BE2C (cell line): ENCODE measurements at regions not wholly inside any gene's neighbourhood (a gene's known extent, or its start where the extent isn't known, plus 50 kb on each side); places are given as distances from the start of the nearest gene placed in this dataset.

Experiments
- DNase-seq: peaks from one replicate; pipeline ENCODE4 v3.0.0-alpha.2; 2020
- H3K27me3 ChIP-seq: fragments of 250-450 bp; sonication (Bioruptor Pico); 2 replicates; pipeline ENCODE4 v1.5.1; 2020; ENCODE audit warnings: mild to moderate bottlenecking
- H3K36me3 ChIP-seq: fragments of 250-450 bp; sonication (Bioruptor Pico); 2 replicates; pipeline ENCODE4 v1.5.1; 2020; ENCODE audit warnings: mild to moderate bottlenecking
- H3K4me1 ChIP-seq: fragments of 250-450 bp; sonication (Bioruptor Pico); 2 replicates; pipeline ENCODE4 v1.5.1; 2020
- H3K4me3 ChIP-seq: 2 replicates; pipeline ENCODE4 v1.5.1; 2011; ENCODE audit warnings: low read depth, low read length
- H3K9me3 ChIP-seq: fragments of 250-450 bp; sonication (Bioruptor Pico); 2 replicates; pipeline ENCODE4 v1.5.1; 2020
- CTCF ChIP-seq: IDR thresholded peaks from 2 replicates; pipeline ENCODE4 v1.5.1; 2012; ENCODE audit warnings: mild to moderate bottlenecking, low read depth, low read length

- DNase-seq = no peak
- H3K27me3 ChIP-seq = no peaks in the 10 kb centered on the region
- no peaks in the 10 kb centered on the region for H3K9me3 ChIP-seq
- H3K4me3 ChIP-seq = no peak overlapping the region
- no peak for TF ChIP-seq CTCF
- H3K36me3 ChIP-seq = no peaks in the 10 kb centered on the region
- peaks cover 11% of the 10 kb centered on the region for H3K4me1 ChIP-seq
Observed at GRCh38 chr6:21952367-21952766, 344.5 kb downstream of the PRL start.

- Histone ChIP-seq H3K4me3 (no peak overlapping the region), H3K4me1 (peaks cover 11% of the 10 kb centered on the region), H3K9me3 (no peaks in the 10 kb centered on the region), H3K27me3 (no peaks in the 10 kb centered on the region), H3K36me3 (no peaks in the 10 kb centered on the region)
- no peak for TF ChIP-seq CTCF
- peak; percentile 13 for DNase-seq
Observed at GRCh38 chr6:21953831-21954801, 342.7 kb downstream of the PRL start.

- no peak for DNase-seq
- TF ChIP-seq CTCF = no peak
- peaks cover 9% of the 10 kb centered on the region for H3K4me1 ChIP-seq
- no peaks in the 10 kb centered on the region for H3K9me3 ChIP-seq
- H3K4me3 ChIP-seq = no peak overlapping the region
- H3K27me3 ChIP-seq = no peaks in the 10 kb centered on the region
- no peaks in the 10 kb centered on the region for H3K36me3 ChIP-seq
Observed at GRCh38 chr6:21955053-21955595, 341.7 kb downstream of the PRL start.

GRCh38 chr6:21955951-21956350 is 340.9 kb downstream of the PRL start:
- no peaks in the 10 kb centered on the region for H3K9me3 ChIP-seq
- no peaks in the 10 kb centered on the region for H3K27me3 ChIP-seq
- no peak overlapping the region for H3K4me3 ChIP-seq
- no peak for TF ChIP-seq CTCF
- no peak for DNase-seq
- H3K36me3 ChIP-seq = no peaks in the 10 kb centered on the region
- peaks cover 9% of the 10 kb centered on the region for H3K4me1 ChIP-seq

- Histone ChIP-seq H3K27me3 (no peaks in the 10 kb centered on the region), H3K9me3 (no peaks in the 10 kb centered on the region), H3K4me3 (no peak overlapping the region), H3K4me1 (peaks cover 7% of the 10 kb centered on the region), H3K36me3 (no peaks in the 10 kb centered on the region)
- no peak for DNase-seq
- no peak for TF ChIP-seq CTCF
Observed at GRCh38 chr6:21958428-21958827, 338.4 kb downstream of the PRL start.

DNA sequence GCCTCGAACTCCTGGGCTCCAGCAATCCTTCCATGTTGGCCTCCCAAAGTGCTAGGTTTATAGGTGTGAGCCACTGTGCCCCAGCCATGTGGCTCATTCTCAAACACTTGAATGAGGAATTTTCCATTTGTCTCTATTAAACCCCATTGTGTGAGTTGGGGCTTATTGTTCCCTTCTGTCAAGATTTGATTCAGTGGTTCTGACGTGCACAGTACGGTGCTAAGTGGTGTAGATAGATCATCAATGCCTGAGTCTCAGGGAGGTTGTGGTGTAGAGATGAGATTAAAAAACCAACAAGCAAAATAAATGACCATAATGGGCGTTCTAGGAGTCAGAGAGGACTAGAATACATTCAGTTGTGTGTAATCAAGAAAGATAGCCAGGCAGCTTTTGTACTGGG is 335.6 kb downstream of the PRL start:
- Histone ChIP-seq H3K4me1 (no peaks in the 10 kb centered on the region), H3K4me3 (no peak overlapping the region), H3K36me3 (no peaks in the 10 kb centered on the region), H3K9me3 (no peaks in the 10 kb centered on the region), H3K27me3 (no peaks in the 10 kb centered on the region)
- no peak for TF ChIP-seq CTCF
- no peak for DNase-seq
